Ishikawa (cell line): ENCODE measurements at regions not wholly inside any gene's neighbourhood (a gene's known extent, or its start where the extent isn't known, plus 50 kb on each side); places are given as distances from the start of the nearest gene placed in this dataset.

ENCODE experiments used
- CEBPB ChIP-seq: IDR thresholded peaks from 2 replicates; pipeline ENCODE4 v1.6.1; 2012
- CREB1 ChIP-seq: IDR thresholded peaks from 2 replicates; pipeline ENCODE4 v1.6.1; 2012; ENCODE audit warnings: low read depth
- EGR1 ChIP-seq: IDR thresholded peaks from 2 replicates; pipeline ENCODE4 v1.6.1; 2012
- EP300 ChIP-seq: IDR thresholded peaks from 2 replicates; pipeline ENCODE4 v1.6.1; 2012; ENCODE audit warnings: borderline replicate concordance
- FOXM1 ChIP-seq: IDR thresholded peaks from 2 replicates; pipeline ENCODE4 v1.6.1; 2012; ENCODE audit warnings: low read depth, borderline replicate concordance
- MAX ChIP-seq: IDR thresholded peaks from 2 replicates; pipeline ENCODE4 v1.6.1; 2012
- NFIC ChIP-seq: IDR thresholded peaks from 2 replicates; pipeline ENCODE4 v1.6.1; 2012
- RAD21 ChIP-seq: IDR thresholded peaks from 2 replicates; pipeline ENCODE4 v1.6.1; 2012; ENCODE audit warnings: low read depth
- REST ChIP-seq: IDR thresholded peaks from 2 replicates; pipeline ENCODE4 v1.6.1; 2012; ENCODE audit warnings: low read depth, mild to moderate bottlenecking
- TAF1 ChIP-seq: IDR thresholded peaks from 2 replicates; pipeline ENCODE4 v1.6.1; 2012; ENCODE audit warnings: low read depth, mild to moderate bottlenecking
- TCF12 ChIP-seq: IDR thresholded peaks from 2 replicates; pipeline ENCODE4 v1.6.1; 2012; ENCODE audit warnings: low read depth
- TEAD4 ChIP-seq: IDR thresholded peaks from 2 replicates; pipeline ENCODE4 v1.6.1; 2012
- USF1 ChIP-seq: IDR thresholded peaks from 2 replicates; pipeline ENCODE4 v1.6.1; 2012
- YY1 ChIP-seq: IDR thresholded peaks from 2 replicates; pipeline ENCODE4 v1.6.1; 2012; ENCODE audit warnings: low read depth
- ZBTB7A ChIP-seq: IDR thresholded peaks from 2 replicates; pipeline ENCODE4 v1.6.1; 2012; ENCODE audit warnings: low read depth

GRCh38 chr1:34405266-34405959, 228.7 kb downstream of the C1orf94 start:
- TF ChIP-seq ZBTB7A (no peak), TCF12 (no peak), USF1 (no peak), NFIC (no peak), CEBPB (no peak), YY1 (no peak), MAX (no peak), TEAD4 (no peak), TAF1 (no peak)

- TF ChIP-seq TAF1, result no peak
- TF ChIP-seq TCF12, result no peak
- no peak for TF ChIP-seq RAD21
- no peak for TF ChIP-seq FOXM1
- no peak for TF ChIP-seq CEBPB
These were observed 229.7 kb downstream of the C1orf94 start for GRCh38 chr1:34406377-34406776.

GRCh38 chr1:34406833-34407539, 230.3 kb downstream of the C1orf94 start:
- TF ChIP-seq USF1 (no peak), CREB1 (no peak), FOXM1 (no peak), MAX (no peak), TCF12 (no peak)

GRCh38 chr1:34408011-34408410, 231.3 kb downstream of the C1orf94 start:
- TF ChIP-seq YY1, result no peak

GRCh38 chr1:34409689-34410229, 233.1 kb downstream of the C1orf94 start:
- no peak for TF ChIP-seq CEBPB
- no peak for TF ChIP-seq TAF1
- no peak for TF ChIP-seq TCF12
- TF ChIP-seq MAX, result no peak
- TF ChIP-seq FOXM1, result no peak
- TF ChIP-seq REST, result no peak
- TF ChIP-seq CREB1, result no peak
- no peak for TF ChIP-seq USF1
- TF ChIP-seq TEAD4, result no peak
- no peak for TF ChIP-seq ZBTB7A
- no peak for TF ChIP-seq YY1
- no peak for TF ChIP-seq RAD21
- no peak for TF ChIP-seq EGR1
- TF ChIP-seq NFIC, result no peak
- no peak for TF ChIP-seq EP300

GRCh38 chr1:34412598-34413370, 236.1 kb downstream of the C1orf94 start:
- TF ChIP-seq TAF1, result no peak
- no peak for TF ChIP-seq EGR1
- TF ChIP-seq CREB1, result no peak
- no peak for TF ChIP-seq TCF12
- no peak for TF ChIP-seq TEAD4
- TF ChIP-seq FOXM1, result no peak
- TF ChIP-seq NFIC, result no peak
- no peak for TF ChIP-seq CEBPB
- no peak for TF ChIP-seq ZBTB7A
- no peak for TF ChIP-seq MAX
- no peak for TF ChIP-seq USF1
- no peak for TF ChIP-seq YY1
- no peak for TF ChIP-seq EP300
- no peak for TF ChIP-seq REST
- TF ChIP-seq RAD21, result no peak
